HCT116 (cell line): ENCODE measurements at regions not wholly inside any gene's neighbourhood (a gene's known extent, or its start where the extent isn't known, plus 50 kb on each side); places are given as distances from the start of the nearest gene placed in this dataset.

Source experiments
- EZH2 ChIP-seq: fragments of 200-600 bp; sonication (generic); IDR thresholded peaks from 2 replicates; pipeline ENCODE4 v1.6.1; 2017; ENCODE audit warnings: antibody characterized with exemption, mixed run types
- POLR2A ChIP-seq: IDR thresholded peaks from 2 replicates; pipeline ENCODE4 v1.7.0; 2011; ENCODE audit warnings: borderline replicate concordance; ENCODE audit not compliant: insufficient read depth, insufficient read length; ENCODE audit errors: extremely low read depth
- YY1 ChIP-seq: IDR thresholded peaks from 2 replicates; pipeline ENCODE4 v1.6.1; 2011; ENCODE audit warnings: low read length, low read depth, moderate library complexity, mild to moderate bottlenecking; ENCODE audit not compliant: insufficient replicate concordance; ENCODE audit errors: extremely low read depth
- TF ChIP-seq, protein P1 (sequence below), 3 experiments: fragments of 200-600 bp in 1 of 3; sonication (generic) in 1 of 3; IDR thresholded peaks in 2 of 3; conservative IDR thresholded peaks in 1 of 3; 2 replicates each; pipeline ENCODE4 v1.5.1; 2012 to 2017; ENCODE audit warnings: low read depth in 2 of 3, low read length in 2 of 3, antibody characterized with exemption in 1 of 3, borderline replicate concordance in 1 of 3, control low read depth in 1 of 3, mild to moderate bottlenecking in 1 of 3, mixed read lengths in 1 of 3, mixed run types in 1 of 3, moderate library complexity in 1 of 3; ENCODE audit not compliant: insufficient read depth in 1 of 3

- TF ChIP-seq, protein P1, sequence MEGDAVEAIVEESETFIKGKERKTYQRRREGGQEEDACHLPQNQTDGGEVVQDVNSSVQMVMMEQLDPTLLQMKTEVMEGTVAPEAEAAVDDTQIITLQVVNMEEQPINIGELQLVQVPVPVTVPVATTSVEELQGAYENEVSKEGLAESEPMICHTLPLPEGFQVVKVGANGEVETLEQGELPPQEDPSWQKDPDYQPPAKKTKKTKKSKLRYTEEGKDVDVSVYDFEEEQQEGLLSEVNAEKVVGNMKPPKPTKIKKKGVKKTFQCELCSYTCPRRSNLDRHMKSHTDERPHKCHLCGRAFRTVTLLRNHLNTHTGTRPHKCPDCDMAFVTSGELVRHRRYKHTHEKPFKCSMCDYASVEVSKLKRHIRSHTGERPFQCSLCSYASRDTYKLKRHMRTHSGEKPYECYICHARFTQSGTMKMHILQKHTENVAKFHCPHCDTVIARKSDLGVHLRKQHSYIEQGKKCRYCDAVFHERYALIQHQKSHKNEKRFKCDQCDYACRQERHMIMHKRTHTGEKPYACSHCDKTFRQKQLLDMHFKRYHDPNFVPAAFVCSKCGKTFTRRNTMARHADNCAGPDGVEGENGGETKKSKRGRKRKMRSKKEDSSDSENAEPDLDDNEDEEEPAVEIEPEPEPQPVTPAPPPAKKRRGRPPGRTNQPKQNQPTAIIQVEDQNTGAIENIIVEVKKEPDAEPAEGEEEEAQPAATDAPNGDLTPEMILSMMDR (IDR thresholded peaks at IDR 0.05 in 2 of 3, conservative IDR thresholded peaks at IDR 0.05 in 1 of 3; ENCODE audit: borderline replicate concordance in 1 of 3, insufficient read depth in 1 of 3, low read depth in 2 of 3, low read length in 2 of 3): no peak
- TF ChIP-seq YY1 (no peak), POLR2A (no peak), EZH2 (no peak)
Measured at GRCh38 chrX:806586-806985, 176.0 kb downstream of the SHOX start.
